Mesenchymal stem cell (in vitro differentiated cells and primary cell): ENCODE measurements at regions not wholly inside any gene's neighbourhood (a gene's known extent, or its start where the extent isn't known, plus 50 kb on each side); places are given as distances from the start of the nearest gene placed in this dataset. TPM values are rescaled to one million over a fixed set of nuclear protein-coding genes. Genes with fewer than 3 reads are reported as not detected.

Source experiments
- small RNA-seq: library from polyadenylated mRNA; stranded (forward); fragments of <200 nt; extraction: miRNeasy Mini kit (QIAGEN cat#:217004); gene quantifications from one replicate; pipeline ENCODE3, GENCODE V24; 2013; ENCODE audit warnings: low read depth

Small RNA genes lying in the stretch of these regions (small RNA-seq; reads per million reads assigned to genes)
- gene AL355076.1 (not detected), gene MIR4708 (2.6 reads per million)
